ENCODE measurements at regions not wholly inside any gene's neighbourhood (a gene's known extent, or its start where the extent isn't known, plus 50 kb on each side); places are given as distances from the start of the nearest gene placed in this dataset.
"Not testable (repeated sequence)": the region's sequence is repeated elsewhere in the genome, so short reads cannot be mapped to it uniquely, and the experiment has no call there.

DNA sequence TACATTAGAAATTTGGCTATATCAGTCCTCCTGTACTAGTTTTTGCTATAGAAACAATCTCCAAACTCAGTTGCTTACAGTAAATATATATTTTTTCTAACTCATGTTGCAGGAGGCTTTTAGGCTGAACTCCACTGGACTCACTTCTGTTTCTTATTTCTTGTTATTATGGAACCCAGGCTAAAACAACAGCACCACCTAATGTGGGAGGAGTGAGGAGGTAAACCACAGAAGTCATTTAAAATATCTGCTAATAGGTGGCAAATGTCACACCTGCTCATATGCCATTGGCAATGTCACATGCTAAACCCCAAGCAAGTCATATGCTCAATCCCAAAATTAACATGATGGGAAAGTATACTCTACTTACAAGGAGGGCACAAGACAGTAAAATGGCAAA is 462.2 kb downstream of the PLOD2 start:
- no peak for DNase-seq
- no peak for ATAC-seq
- Mint-ChIP-seq H3K36me3 (ENCODE audit: insufficient read depth) (no peaks in the 10 kb centered on the region), H3K27me3 (ENCODE audit: low read depth) (no peaks in the 10 kb centered on the region), H3K4me3 (no peak overlapping the region), H3K9me3 (peaks cover 4% of the 10 kb centered on the region), H3K4me1 (ENCODE audit: low read depth) (no peaks in the 10 kb centered on the region)

DNA sequence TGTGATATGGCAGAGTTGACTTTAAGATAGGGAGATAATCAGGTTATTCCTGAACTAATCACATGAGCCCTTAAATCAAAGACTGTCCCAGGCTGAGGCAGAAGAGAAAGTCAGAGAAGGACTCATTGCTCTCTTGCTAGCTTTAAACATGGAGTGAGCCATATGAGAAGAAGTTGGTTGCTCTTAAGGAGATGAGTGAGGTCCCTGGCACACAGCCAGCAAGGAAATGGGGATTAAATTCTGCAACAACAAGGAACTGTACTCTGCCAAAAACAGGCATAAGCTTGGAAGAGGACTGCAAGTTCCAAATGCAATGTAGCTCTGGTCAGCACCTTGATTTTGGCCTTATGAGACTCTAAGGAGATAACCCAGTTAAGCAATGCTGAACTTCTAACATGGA is 457.0 kb downstream of the PLOD2 start:
- H3K4me3 Mint-ChIP-seq: no peak overlapping the region
- H3K27me3 Mint-ChIP-seq (ENCODE audit: low read depth): no peaks in the 10 kb centered on the region
- no peaks in the 10 kb centered on the region for H3K4me1 Mint-ChIP-seq (ENCODE audit: low read depth)
- peaks cover 4% of the 10 kb centered on the region for H3K9me3 Mint-ChIP-seq
- DNase-seq: no peak
- no peaks in the 10 kb centered on the region for H3K36me3 Mint-ChIP-seq (ENCODE audit: insufficient read depth)
- no peak for ATAC-seq

DNA sequence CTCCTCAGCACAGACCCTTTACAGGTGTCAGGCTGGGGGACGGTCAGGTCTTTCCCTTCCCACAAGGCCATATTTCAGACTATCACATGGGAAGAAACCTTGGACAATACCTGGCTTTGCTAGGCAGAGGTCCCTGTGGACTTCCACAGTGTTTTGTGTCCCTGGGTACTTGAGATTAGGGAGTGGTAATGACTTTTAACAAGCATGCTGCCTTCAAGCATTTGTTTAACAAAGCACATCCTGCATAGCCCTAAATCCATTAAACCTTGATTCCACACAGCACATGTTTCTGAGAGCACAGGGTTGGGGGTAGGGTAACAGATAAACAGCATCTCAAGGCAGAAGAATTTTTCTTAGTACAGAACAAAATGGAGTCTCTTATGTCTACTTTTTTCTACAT is 451.2 kb downstream of the PLOD2 start:
- DNase-seq; H3K36me3 Mint-ChIP-seq (ENCODE audit: insufficient read depth); ATAC-seq; H3K9me3 Mint-ChIP-seq; H3K4me1 Mint-ChIP-seq (ENCODE audit: low read depth); H3K4me3 Mint-ChIP-seq; H3K27me3 Mint-ChIP-seq (ENCODE audit: low read depth): not testable (repeated sequence)

DNA sequence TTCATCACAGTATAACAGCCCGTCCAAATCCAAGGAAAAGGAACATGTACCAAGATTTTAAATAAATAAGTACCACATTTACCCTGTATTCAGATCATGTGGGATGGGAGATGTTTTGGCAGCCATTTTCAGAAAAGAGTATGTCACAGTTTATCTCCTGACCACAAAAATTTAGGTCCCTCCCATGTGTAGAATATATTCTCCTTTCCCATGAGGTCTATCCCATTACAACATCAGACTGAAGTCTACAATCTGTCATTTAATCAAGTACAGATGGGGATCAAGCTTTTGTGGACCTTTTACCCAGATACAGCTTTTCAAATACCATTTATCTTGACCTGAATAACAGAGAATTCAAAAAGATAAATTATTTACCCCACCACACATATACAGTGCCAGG is 444.5 kb downstream of the PLOD2 start:
- H3K36me3 Mint-ChIP-seq (ENCODE audit: insufficient read depth): no peaks in the 10 kb centered on the region
- no peak for DNase-seq
- H3K27me3 Mint-ChIP-seq (ENCODE audit: low read depth): no peaks in the 10 kb centered on the region
- ATAC-seq: no peak
- no peaks in the 10 kb centered on the region for H3K9me3 Mint-ChIP-seq
- no peak overlapping the region for H3K4me3 Mint-ChIP-seq
- no peaks in the 10 kb centered on the region for H3K4me1 Mint-ChIP-seq (ENCODE audit: low read depth)

DNA sequence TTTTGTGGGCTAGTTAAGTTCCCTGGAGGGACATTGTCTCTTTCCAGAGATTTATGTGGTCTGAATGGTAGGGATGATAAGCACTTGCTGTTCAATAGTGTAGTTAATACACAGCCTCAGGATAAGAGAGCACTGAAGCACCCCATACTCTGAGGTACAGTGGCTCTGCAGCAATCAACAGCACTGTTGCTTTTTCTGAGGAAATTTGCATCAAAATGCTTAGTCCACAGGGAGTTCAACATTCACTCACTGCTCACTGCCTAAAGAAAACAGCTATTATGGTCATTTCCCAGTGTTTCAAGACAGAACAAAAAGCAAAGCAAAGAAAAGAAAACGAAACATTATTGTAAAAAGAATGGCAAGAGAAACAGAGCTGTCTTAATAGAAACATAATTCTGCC is 441.9 kb downstream of the PLOD2 start:
- Mint-ChIP-seq H3K9me3 (no peaks in the 10 kb centered on the region), H3K4me1 (ENCODE audit: low read depth) (no peaks in the 10 kb centered on the region), H3K4me3 (no peak overlapping the region), H3K36me3 (ENCODE audit: insufficient read depth) (no peaks in the 10 kb centered on the region), H3K27me3 (ENCODE audit: low read depth) (no peaks in the 10 kb centered on the region)
- DNase-seq: no peak
- ATAC-seq: no peak

DNA sequence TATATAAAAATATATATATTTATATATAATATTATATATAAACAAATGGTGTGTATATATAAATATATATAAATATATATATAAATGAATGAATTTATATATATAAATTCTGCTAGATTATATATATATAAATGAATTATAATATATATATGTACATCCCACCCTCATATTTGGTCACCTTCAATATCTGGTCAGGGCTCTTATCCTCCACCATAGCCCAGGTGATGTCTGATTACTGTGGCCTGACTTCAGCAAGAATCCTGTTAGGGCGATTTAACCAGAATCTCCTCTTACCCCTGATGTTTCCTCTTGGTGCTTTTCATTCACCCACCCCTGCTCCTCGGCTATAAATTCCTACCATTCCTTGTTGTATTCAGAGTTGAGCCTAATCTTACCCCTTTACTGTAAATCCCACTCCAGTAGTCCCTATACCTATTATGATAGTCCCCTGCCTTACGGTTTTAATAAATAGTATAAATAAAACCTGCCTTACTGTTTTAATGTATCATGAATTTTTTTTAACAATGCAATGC is 439.6 kb downstream of the PLOD2 start:
- ATAC-seq: no peak

DNA sequence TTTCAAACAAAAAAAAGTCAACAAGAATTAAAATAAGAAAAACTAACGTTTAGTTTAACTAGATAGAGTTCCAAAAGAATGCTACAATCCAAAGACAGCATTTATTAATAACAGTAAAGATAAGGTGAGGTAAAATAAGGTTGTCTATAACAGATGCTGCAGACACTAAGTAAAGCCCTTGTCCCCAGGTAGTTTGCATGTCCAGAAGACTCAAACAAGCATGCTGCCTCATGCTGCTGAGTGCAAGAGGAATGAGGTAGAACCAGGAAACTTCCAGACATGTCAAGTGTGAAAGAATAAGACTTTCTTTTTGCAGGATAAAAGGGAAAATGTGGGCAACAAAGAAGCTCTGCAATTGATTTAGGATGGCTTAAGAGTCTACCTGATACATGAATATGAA is 439.2 kb downstream of the PLOD2 start:
- no peak for ATAC-seq
- no peaks in the 10 kb centered on the region for H3K4me1 Mint-ChIP-seq (ENCODE audit: low read depth)
- DNase-seq: no peak
- H3K4me3 Mint-ChIP-seq: no peak overlapping the region
- H3K9me3 Mint-ChIP-seq: no peaks in the 10 kb centered on the region
- no peaks in the 10 kb centered on the region for H3K36me3 Mint-ChIP-seq (ENCODE audit: insufficient read depth)
- H3K27me3 Mint-ChIP-seq (ENCODE audit: low read depth): no peaks in the 10 kb centered on the region

More for the DNA sequence above, 439.6 kb downstream of the PLOD2 start:
- Mint-ChIP-seq H3K4me3 (no peak overlapping the region), H3K4me1 (ENCODE audit: low read depth) (no peaks in the 10 kb centered on the region), H3K9me3 (no peaks in the 10 kb centered on the region), H3K36me3 (ENCODE audit: insufficient read depth) (no peaks in the 10 kb centered on the region), H3K27me3 (ENCODE audit: low read depth) (no peaks in the 10 kb centered on the region)
- no peak for DNase-seq

DNA sequence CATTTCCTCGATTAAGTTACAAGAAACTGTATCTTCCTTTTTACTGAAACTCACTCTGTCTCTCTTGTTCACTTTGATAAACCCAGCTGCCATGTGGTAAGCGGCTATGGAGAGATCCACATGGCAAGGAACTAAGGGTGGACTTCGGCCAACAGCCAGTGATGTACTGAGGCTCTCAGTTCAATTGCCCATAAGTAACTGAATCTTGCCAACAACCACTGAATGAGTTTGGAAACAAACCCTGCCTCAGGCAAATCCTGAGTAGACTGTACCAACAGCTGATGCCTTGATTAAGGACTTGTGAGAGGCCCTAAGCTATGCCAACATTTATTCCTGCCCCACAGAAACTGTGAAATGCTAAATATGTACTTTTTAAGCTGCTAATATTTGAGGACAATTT is 433.5 kb downstream of the PLOD2 start:
- no peaks in the 10 kb centered on the region for H3K4me1 Mint-ChIP-seq (ENCODE audit: low read depth)
- no peak overlapping the region for H3K4me3 Mint-ChIP-seq
- no peak for ATAC-seq
- DNase-seq: no peak
- no peaks in the 10 kb centered on the region for H3K9me3 Mint-ChIP-seq
- no peaks in the 10 kb centered on the region for H3K36me3 Mint-ChIP-seq (ENCODE audit: insufficient read depth)
- H3K27me3 Mint-ChIP-seq (ENCODE audit: low read depth): no peaks in the 10 kb centered on the region

DNA sequence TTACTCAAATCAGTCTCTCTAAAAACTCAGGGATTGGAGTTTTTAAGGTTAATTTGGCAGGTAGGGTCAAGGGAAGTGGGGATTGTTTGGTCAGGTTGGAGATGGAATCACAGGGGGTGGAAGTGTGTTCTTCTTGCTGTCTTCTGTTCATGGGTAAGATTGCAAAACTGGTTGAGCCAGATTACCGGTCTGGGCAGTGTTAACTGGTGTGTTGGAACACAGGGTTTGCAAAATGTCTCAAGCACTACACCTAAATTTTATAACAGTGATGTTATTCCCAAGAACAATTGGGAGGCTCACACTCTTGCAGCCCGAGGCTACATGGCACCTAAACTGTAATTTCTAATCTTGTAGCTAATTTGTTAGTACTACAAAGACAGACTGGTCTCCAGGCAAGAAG is 425.4 kb downstream of the PLOD2 start:
- ATAC-seq (no peak), DNase-seq (no peak)
- Mint-ChIP-seq H3K27me3 (ENCODE audit: low read depth) (no peaks in the 10 kb centered on the region), H3K9me3 (no peaks in the 10 kb centered on the region), H3K36me3 (ENCODE audit: insufficient read depth) (no peaks in the 10 kb centered on the region), H3K4me3 (no peak overlapping the region), H3K4me1 (ENCODE audit: low read depth) (no peaks in the 10 kb centered on the region)

DNA sequence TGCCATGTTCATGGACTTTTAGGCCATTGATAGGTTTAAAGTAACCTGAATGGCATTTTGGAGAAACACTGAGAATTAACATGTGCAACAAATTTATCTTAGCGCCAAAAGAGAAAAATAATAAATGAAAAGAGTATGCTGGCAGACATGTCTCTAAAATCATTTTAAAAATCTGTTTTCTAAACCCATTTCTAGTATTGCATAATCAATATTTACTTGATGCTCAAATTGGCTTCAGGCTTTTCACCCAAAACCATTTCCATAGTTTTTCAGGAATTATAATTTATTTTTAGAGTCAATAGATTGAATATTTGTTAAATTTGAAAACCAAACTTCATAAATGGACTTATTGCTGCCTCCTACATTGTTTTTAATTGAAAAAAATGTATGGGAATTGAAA is 423.0 kb downstream of the PLOD2 start:
- ATAC-seq (no peak), DNase-seq (no peak)
- Mint-ChIP-seq H3K4me1 (ENCODE audit: low read depth) (no peaks in the 10 kb centered on the region), H3K36me3 (ENCODE audit: insufficient read depth) (no peaks in the 10 kb centered on the region), H3K4me3 (no peak overlapping the region), H3K9me3 (no peaks in the 10 kb centered on the region), H3K27me3 (ENCODE audit: low read depth) (no peaks in the 10 kb centered on the region)

DNA sequence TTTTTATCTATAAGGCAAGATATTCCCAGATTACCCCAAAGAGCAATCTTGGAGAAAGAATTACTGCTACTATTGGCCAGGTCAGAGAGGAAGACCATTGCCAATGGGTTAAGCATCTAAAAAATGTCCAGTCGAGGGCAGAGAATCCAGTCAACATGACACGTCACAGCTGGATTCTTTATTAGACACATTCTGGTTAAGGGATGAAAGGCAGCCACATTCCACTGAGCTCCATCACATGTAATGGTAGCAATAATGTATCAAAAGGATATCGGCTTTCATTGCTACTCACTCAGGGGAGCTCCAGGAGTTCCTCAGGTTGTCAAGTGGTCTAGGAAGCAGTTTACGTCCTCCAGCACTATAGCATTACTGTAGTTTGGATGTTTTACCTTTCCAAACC is 421.1 kb downstream of the PLOD2 start:
- H3K4me1 Mint-ChIP-seq (ENCODE audit: low read depth): no peaks in the 10 kb centered on the region
- H3K36me3 Mint-ChIP-seq (ENCODE audit: insufficient read depth): no peaks in the 10 kb centered on the region
- no peak overlapping the region for H3K4me3 Mint-ChIP-seq
- DNase-seq (no peak), ATAC-seq (no peak)
- H3K9me3 Mint-ChIP-seq: no peaks in the 10 kb centered on the region
- no peaks in the 10 kb centered on the region for H3K27me3 Mint-ChIP-seq (ENCODE audit: low read depth)

DNA sequence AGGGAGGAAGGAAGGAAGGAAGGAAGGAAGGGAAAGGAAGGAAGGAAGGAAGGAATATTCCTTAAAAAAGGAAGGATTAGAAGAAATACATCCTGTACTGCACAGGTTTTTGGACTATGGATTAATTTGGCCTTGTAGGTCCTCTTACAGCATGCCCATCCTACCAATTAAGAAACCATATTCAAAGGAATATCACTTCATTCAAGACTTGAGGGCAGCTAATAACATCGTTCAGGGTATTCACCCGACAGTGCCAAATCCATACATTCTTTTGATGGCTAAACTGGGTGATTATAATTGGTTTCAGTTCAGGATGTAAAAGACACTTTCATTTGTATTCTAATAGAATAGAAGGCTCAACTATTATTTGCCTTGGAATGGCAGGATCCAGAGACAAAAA is 410.3 kb downstream of the PLOD2 start:
- ATAC-seq (no peak), DNase-seq (no peak)
- Mint-ChIP-seq H3K36me3 (ENCODE audit: insufficient read depth) (no peaks in the 10 kb centered on the region), H3K27me3 (ENCODE audit: low read depth) (no peaks in the 10 kb centered on the region), H3K4me1 (ENCODE audit: low read depth) (no peaks in the 10 kb centered on the region), H3K9me3 (peaks cover 5% of the 10 kb centered on the region), H3K4me3 (no peak overlapping the region)

DNA sequence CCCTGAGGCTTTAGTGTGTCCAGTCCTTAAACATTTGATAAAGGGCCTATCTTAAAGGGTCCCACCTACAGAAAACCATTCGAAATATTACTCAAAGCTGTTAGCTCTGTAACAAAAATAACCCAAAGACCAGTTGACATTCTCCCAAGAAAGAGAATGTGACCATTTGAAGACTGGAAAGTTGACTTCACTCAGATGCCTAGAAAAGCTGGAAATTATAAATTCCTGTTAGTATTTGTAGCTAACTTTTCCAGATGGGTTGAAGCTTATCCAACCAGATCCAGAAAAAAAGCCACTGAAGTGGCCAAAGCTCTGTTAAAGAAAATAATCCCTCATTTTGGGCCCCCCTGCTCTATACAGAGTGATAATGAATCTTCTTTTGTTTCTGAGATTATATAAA is 408.4 kb downstream of the PLOD2 start:
- peaks cover 5% of the 10 kb centered on the region for H3K9me3 Mint-ChIP-seq
- no peak for DNase-seq
- H3K4me1 Mint-ChIP-seq (ENCODE audit: low read depth): no peaks in the 10 kb centered on the region
- H3K27me3 Mint-ChIP-seq (ENCODE audit: low read depth): no peaks in the 10 kb centered on the region
- no peaks in the 10 kb centered on the region for H3K36me3 Mint-ChIP-seq (ENCODE audit: insufficient read depth)
- no peak for ATAC-seq
- H3K4me3 Mint-ChIP-seq: no peak overlapping the region

DNA sequence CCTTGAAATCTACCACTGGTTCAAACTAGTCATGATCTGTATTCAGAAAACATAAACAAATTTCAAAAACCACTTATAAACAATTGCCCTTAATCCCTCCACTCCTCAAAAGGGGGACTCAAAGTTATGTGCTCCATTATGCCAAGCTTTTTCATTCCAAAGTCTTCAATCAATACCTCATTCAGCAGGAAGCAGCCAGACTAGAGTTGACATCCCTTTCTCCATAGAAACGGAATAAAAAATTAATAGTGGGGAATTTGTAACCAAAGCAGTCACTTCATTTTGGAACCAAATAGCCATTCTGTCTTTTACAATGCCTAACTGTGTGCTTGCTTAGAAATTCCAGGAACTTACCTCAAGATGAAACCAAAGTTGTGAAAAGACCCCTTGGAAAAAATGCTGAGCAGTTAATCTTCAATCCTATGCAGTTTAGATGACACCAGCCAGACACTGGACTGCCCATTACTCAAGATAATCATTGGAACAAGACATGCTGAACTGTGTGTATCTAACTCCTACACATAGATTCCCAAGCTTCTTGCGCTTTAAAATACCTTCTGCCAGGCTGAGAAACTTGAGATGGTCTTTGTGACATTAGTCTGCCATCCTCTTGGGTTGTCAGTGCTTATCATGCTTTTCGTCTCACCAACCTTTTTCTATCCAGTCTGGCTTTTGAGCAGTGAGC is 406.2 kb downstream of the PLOD2 start:
- Mint-ChIP-seq H3K9me3 (peaks cover 3% of the 10 kb centered on the region), H3K36me3 (ENCODE audit: insufficient read depth) (no peaks in the 10 kb centered on the region), H3K4me1 (ENCODE audit: low read depth) (no peaks in the 10 kb centered on the region), H3K27me3 (ENCODE audit: low read depth) (no peaks in the 10 kb centered on the region), H3K4me3 (no peak overlapping the region)
- DNase-seq (no peak), ATAC-seq (no peak)

DNA sequence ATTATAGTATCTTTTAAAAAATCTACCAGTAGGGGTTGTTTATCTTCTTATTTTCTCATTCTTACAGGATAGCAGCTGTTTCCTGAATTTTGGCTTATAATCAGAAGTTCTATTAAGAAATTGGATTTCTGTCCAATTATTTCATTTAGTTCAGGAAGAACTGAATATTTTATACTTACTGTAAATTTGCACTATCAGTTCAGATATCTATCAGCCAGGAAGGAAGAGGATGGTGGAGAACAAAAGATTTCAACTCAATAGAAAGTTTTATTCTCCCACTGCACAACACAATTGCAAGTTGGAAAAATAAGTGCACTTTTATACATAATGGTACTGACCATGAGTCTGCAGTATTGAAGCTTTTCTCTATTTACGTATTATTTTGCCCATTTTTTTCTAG is 400.9 kb downstream of the PLOD2 start:
- Mint-ChIP-seq H3K4me1 (ENCODE audit: low read depth) (no peaks in the 10 kb centered on the region), H3K4me3 (no peak overlapping the region), H3K36me3 (ENCODE audit: insufficient read depth) (no peaks in the 10 kb centered on the region), H3K9me3 (peaks cover 3% of the 10 kb centered on the region), H3K27me3 (ENCODE audit: low read depth) (no peaks in the 10 kb centered on the region)
- DNase-seq (no peak), ATAC-seq (no peak)

DNA sequence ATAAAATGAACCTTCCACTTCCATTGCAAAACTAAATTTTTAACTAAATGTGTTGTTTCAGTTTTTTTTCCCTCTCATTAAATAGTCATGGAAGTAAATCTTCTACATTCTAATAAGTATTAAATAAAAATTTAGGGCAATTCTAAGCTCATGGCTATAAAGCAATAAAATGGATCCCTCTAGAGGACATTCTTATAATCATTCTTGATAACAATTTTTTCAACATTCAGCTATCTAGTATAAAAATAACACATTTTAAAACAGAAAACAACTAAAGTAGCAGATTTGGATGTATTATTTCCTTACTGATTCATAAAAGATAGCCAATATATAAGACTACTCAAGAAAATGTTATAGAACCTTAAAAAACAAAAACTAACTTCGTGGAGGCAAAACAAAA is 393.1 kb downstream of the PLOD2 start:
- DNase-seq (no peak), ATAC-seq (no peak)
- Mint-ChIP-seq H3K4me3 (no peak overlapping the region), H3K4me1 (ENCODE audit: low read depth) (no peaks in the 10 kb centered on the region), H3K36me3 (ENCODE audit: insufficient read depth) (no peaks in the 10 kb centered on the region), H3K9me3 (peaks cover 12% of the 10 kb centered on the region), H3K27me3 (ENCODE audit: low read depth) (no peaks in the 10 kb centered on the region)

Data from activated T-cell treated with anti-CD3 and anti-CD28 coated beads, Interleukin-2, amount 50 U/mL, for 4 hours (primary cell).